ENCODE measurements at regions not wholly inside any gene's neighbourhood (a gene's known extent, or its start where the extent isn't known, plus 50 kb on each side); places are given as distances from the start of the nearest gene placed in this dataset.
A peak's percentile ranks its signal among the peaks of the same experiment; 100 is the strongest.
"Not testable (repeated sequence)": the region's sequence is repeated elsewhere in the genome, so short reads cannot be mapped to it uniquely, and the experiment has no call there.

DNA sequence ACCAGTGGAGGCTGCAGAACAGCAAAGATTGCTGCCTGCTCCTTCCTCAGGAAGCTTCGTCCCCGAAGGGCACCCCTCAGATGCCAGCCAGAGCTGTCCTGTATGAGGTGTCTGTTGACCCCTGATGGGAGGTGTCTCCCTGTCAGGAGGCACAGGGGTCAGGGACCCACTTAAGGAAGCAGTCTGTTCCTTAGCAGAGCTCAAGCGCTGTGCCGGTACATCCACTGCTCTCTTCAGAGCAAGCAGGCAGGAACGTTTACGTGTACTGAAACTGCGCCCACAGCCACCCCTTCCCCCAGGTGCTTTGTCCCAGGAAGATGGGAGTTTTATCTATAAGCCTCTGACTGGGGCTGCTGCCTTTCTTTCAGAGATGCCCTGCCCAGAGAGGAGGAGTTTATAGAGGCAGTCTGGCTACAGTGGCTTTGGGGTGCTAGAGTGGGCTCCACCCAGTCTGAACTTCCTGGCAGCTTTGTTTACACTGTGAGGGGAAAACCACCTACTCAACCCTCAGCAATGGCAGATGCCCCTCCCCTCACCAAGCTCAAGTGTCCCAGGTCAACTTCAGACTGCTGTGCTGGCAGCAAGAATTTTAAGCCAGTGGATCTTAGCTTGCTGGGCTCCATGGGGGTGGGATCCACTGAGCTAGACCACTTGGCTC lies 275.8 kb upstream of the PROX1 start:
- not testable (repeated sequence) for H3K4me1 Mint-ChIP-seq; H3K27me3 Mint-ChIP-seq; ATAC-seq (replicated peaks); H3K4me3 Mint-ChIP-seq; DNase-seq; H3K27ac Mint-ChIP-seq; H3K36me3 Mint-ChIP-seq
- H3K9me3 Mint-ChIP-seq, result peaks cover 10 to 14% of the 10 kb centered on the region in 2 donors

DNA sequence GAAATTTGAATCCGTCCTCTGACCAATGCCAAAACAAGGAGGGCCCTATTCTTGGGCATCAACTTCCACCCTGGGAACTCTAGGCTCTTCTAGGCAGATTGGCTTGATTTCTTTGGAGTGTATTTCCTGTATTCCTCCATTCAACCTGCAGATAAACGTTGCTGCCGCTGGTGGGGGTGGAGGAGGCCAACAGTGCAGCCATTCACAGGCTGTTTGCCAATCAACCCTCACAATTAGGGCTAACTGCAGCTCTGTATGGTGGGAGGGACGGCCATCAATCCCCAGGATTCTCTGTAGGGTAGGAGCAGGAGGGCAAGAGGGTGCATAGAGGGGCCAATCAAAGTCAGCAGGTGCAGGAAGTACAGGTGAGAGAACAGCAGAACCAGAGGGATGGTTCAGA lies 273.1 kb upstream of the PROX1 start:
- ATAC-seq (replicated peaks) (no peak), DNase-seq (no peak)
- Mint-ChIP-seq H3K36me3 (no peaks in the 10 kb centered on the region), H3K9me3 (peaks cover 8 to 10% of the 10 kb centered on the region in 2 donors), H3K27ac (no peak overlapping the region), H3K4me1 (peaks cover 0 to 2% of the 10 kb centered on the region in 2 donors), H3K4me3 (no peak overlapping the region), H3K27me3 (peaks cover 6 to 7% of the 10 kb centered on the region in 2 donors)

DNA sequence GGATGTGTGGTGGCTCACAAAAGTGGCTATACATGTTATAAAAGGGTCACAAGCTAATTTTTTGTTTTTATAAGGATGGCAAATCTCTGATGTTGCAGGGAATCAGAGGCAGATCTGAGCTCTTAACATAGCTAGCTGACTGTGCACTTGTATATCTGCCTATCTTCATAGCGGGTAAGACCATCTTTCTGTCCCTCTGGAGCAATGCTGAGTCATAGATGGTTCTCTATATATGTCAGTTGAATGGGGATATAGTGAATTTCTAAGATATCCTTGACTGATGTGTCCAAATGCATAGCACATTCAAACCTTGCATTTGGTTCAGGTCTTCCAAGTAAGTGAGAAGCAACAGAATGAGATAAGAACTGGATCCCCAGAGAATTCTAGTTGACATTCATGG lies 272.6 kb upstream of the PROX1 start:
- DNase-seq (no peak), ATAC-seq (replicated peaks) (no peak)
- Mint-ChIP-seq H3K36me3 (no peaks in the 10 kb centered on the region), H3K4me3 (no peak overlapping the region), H3K4me1 (peaks cover 0 to 4% of the 10 kb centered on the region in 2 donors), H3K27ac (no peak overlapping the region), H3K9me3 (peaks cover 9 to 12% of the 10 kb centered on the region in 2 donors), H3K27me3 (peaks cover 6 to 7% of the 10 kb centered on the region in 2 donors)

DNA sequence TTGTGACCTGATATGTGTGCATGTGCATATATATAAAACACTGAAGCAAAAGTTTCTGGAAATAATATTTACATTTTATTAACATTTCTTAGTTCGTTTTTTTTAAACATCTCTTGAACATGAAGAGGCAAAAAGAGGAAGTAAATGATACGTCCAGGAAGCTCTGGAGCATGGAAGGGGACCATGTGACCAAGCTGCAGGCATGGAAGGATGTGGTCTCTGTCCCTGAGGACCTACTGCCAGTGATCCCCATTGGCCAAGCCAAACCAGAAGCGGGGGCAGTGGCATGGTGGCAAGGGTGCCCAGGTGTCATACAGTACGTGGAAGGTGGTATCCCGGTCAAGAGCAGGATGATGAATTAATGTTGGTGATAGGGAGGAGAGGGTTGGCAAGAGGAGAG lies 268.3 kb upstream of the PROX1 start:
- Mint-ChIP-seq H3K27ac (no peak overlapping the region), H3K4me1 (peaks cover 0 to 4% of the 10 kb centered on the region in 2 donors), H3K9me3 (peaks cover 9 to 13% of the 10 kb centered on the region in 2 donors), H3K27me3 (peaks cover 0 to 6% of the 10 kb centered on the region in 2 donors), H3K4me3 (no peak overlapping the region), H3K36me3 (no peaks in the 10 kb centered on the region)
- DNase-seq, result no peak
- peak; percentile 49 to 55 for ATAC-seq (replicated peaks)

DNA sequence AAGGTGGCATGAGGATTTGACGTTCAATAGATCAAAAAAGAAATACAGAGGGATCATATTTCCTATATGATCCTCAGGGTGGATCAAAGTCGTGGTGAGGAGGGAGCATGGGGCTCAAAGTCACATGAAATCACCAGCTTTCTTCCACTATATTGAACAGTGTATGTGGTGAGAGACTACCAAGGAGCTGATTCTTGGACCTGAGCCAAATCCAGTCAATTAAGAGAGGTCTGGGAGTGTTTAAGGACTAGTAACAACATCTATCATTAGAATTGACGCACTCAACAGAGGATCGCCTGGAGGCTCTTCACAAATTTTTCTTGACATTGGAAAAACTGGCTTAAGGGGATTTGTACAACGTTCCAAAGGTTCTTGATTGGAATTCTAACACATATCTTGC lies 267.7 kb upstream of the PROX1 start:
- H3K4me3 Mint-ChIP-seq, result no peak overlapping the region
- ATAC-seq (replicated peaks) (no peak), DNase-seq (no peak)
- no peak overlapping the region for H3K27ac Mint-ChIP-seq
- H3K4me1 Mint-ChIP-seq, result peaks cover 0 to 4% of the 10 kb centered on the region in 2 donors
- no peaks in the 10 kb centered on the region for H3K36me3 Mint-ChIP-seq
- H3K27me3 Mint-ChIP-seq, result no peaks in the 10 kb centered on the region
- H3K9me3 Mint-ChIP-seq, result peaks cover 9 to 13% of the 10 kb centered on the region in 2 donors

DNA sequence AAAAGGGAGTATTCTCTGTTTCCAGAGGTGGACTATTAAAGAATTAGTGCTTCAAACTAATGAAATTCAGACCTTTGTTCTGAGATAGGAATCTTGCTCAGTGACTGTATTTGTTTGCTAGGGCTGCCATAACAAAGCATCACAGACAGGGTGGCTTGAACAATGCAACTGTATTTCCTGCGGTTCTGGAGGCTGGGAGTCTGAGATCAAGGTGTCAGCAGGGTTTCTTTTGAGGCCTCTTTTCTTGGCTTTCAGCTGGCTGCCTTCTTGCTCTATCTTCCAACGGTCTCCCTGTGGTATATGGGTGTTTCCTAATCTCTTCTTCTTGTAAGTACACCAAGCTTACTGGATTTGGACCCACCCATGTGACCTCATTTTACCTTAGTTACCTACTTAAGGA lies 264.6 kb upstream of the PROX1 start:
- ATAC-seq (replicated peaks), result no peak
- Mint-ChIP-seq H3K4me3 (no peak overlapping the region), H3K4me1 (peaks cover 0 to 4% of the 10 kb centered on the region in 2 donors), H3K36me3 (no peaks in the 10 kb centered on the region), H3K27ac (no peak overlapping the region), H3K9me3 (peaks cover 12 to 17% of the 10 kb centered on the region in 2 donors), H3K27me3 (no peaks in the 10 kb centered on the region)
- no peak for DNase-seq

DNA sequence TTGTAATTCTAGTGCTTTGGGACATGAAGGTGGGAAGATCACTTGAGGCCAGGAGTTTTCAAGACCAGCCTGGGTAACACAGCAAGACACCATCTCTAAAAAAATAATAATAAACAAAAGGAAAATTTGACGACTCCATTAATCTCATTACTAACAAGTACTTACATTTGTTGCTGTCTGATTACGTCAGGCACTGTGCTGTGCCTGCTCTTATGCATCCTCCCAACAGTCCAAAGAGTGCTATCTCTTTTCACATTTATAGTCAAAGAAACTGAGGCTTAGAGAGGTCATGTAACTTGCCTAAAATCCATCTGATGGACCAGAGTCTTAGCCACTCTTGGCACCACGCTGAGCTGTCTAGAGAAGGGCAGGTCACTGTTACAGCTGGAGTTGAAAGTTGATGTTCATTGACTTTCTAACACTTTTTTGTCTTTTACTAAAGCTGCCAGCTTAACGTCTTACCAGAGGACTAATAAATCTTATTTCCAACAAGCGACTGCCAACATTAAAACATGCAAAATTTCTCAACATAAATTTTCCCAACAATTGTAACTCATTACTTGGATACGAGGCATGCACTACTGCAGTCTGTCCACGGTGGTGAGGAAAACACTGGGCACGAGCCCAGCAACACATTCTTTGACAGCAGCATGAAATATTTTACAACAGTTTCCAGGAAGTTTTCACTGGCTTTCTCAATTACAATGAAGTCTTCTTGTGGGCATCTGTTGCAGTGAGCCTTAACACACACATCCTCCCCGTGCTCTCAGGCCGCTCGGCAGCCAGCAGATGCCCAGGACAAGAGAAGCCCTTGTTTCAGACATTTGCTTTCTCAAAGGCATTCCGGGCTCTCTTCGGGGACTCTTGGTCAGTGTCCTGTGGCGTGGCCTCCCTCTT lies 262.9 kb upstream of the PROX1 start:
- Mint-ChIP-seq H3K27me3 (no peaks in the 10 kb centered on the region), H3K9me3 (peaks cover 8 to 13% of the 10 kb centered on the region in 2 donors), H3K4me3 (no peak overlapping the region), H3K27ac (no peak overlapping the region), H3K4me1 (no peaks in the 10 kb centered on the region), H3K36me3 (no peaks in the 10 kb centered on the region)
- ATAC-seq (replicated peaks) (no peak), DNase-seq (no peak)

DNA sequence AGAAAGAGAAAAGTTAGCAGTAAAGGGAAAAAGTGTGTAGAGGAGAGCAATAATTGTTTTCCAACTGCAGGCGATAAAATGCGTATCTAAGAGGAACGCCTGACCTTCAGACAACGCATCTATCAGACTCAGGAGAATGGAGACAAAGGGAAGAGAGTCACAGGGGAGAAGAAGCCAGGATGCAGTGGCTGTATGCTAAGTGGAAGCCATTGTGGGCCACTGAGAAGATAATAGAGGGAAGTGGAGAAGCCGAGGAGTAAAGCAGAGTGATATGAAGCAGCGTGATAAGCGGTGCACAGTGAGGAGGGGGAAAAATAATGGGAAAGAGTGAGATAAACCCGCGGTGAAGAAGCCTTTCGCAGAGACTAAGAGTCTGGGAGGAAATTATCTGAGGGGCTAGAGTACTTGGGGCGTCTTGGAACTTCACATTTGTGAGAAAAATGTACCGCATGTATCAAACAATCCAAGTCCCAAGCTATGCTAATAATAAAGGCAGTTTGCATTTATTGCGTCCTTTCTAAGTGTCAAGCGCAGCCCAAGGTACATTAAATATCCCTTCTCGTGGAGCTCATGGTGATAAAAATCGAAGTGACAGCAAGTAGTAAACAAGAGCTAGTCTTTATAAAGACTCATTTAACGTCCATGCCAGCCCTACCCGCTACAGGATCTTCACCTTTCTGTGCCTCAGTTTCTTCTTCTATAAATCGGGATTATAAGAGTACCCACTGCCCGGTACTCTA lies 259.8 kb upstream of the PROX1 start:
- Mint-ChIP-seq H3K36me3 (no peaks in the 10 kb centered on the region), H3K27me3 (no peaks in the 10 kb centered on the region), H3K27ac (no peak overlapping the region), H3K4me1 (no peaks in the 10 kb centered on the region), H3K4me3 (no peak overlapping the region), H3K9me3 (peaks cover 9 to 17% of the 10 kb centered on the region in 2 donors)
- no peak for ATAC-seq (replicated peaks)
- DNase-seq, result no peak

DNA sequence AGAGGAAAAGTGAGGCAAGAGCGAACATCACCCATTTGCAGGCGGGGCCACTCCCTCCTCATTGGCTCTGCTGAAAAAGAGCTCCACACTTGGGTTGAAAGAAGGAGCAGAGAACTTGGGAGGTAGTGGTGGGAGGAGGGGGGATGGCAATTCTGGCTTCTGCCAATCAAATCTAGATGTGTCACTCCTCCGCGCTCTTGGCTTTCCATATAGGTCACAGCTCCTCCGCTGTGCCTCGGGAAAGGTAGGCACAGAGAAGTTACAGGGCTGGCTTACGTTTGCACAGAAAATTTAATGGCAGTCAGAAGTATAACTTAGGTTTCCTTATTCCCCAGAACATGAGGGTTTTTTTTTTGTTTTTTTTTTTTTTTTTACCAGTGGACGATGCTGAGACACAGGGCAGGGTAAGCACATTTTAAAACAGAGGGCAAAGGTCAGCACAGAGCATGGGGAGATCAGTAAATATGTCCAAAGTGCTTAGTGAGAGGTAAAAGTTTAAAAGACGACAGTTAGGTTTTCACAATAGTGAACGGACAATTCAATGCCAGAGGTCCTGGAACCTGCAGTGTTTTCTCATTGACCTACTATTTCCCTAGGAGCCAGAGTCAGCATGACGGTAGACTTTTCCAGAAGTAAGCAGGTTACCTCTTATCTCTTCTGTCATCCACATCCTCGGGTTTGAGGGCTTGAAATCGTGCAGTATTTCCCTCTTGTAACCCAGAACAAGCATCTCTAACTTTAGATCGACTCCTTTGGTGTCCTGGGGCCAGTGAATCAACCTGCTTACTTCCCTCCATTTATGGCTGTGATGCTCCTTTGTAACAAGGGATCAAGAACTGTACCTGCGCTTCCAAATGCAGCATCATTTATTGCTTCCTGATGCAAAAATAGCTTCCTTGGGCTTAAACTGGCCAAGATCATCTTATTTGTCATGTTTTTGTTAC lies 258.9 kb upstream of the PROX1 start:
- no peaks in the 10 kb centered on the region for H3K27me3 Mint-ChIP-seq
- no peak overlapping the region for H3K27ac Mint-ChIP-seq
- DNase-seq (no peak), ATAC-seq (replicated peaks) (no peak)
- H3K9me3 Mint-ChIP-seq, result peaks cover 9 to 17% of the 10 kb centered on the region in 2 donors
- no peaks in the 10 kb centered on the region for H3K36me3 Mint-ChIP-seq
- H3K4me1 Mint-ChIP-seq, result no peaks in the 10 kb centered on the region
- H3K4me3 Mint-ChIP-seq, result no peak overlapping the region

DNA sequence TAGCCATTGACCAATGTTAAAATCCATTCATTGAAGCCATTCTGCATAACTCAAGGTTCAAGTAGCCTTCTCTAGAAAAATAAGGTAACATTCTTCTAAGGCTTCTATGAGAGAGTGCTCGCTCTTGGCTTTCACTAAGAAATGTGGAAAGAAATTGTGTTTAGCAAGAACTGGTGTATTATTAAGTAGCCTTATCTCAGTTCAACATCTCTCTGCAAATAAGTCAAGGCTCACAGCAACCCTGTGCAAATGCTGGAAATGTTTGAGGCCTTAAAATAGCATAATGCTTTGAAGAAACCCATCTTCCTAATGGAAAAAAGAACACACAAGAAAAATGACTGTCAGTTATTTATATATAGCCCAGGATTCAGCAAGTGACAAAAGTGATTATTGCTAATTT lies 254.1 kb upstream of the PROX1 start:
- Mint-ChIP-seq H3K27ac (no peak overlapping the region), H3K4me1 (no peaks in the 10 kb centered on the region), H3K27me3 (no peaks in the 10 kb centered on the region), H3K4me3 (no peak overlapping the region), H3K36me3 (no peaks in the 10 kb centered on the region), H3K9me3 (peaks cover 7 to 13% of the 10 kb centered on the region in 2 donors)
- ATAC-seq (replicated peaks) (no peak), DNase-seq (no peak)

DNA sequence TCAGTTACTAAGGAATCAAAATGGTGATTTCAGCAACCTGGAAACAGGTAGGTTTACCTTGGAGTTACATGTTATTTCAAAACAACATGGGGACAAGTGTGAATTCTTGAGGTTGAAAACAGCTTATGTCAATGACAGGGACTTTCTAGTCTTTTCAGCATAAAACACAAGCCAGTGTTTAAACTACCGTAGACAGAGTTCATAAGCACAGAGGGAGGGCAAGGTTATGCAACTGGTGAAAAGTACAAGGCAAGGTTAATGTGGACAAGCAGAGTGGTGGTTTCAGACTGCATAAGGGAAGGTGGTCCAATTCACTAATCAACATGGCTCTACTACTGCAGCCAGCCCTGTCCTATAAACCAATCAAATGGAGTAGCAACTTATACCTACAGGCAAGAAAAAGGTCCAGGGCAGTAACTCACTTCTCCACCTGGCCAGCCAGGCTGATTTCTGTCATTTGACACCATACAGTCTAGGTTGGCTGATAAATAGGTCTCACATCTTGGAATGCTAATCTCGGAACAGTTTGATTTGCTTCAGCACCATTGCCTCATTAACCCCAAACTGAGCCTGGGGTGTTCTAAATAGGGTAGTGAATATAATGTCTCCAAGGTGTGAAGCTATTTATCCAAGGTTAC lies 250.3 kb upstream of the PROX1 start:
- Mint-ChIP-seq H3K4me3 (no peak overlapping the region), H3K27ac (no peak overlapping the region), H3K36me3 (no peaks in the 10 kb centered on the region), H3K9me3 (peaks cover 0 to under 1% of the 10 kb centered on the region in 2 donors), H3K27me3 (no peaks in the 10 kb centered on the region), H3K4me1 (no peaks in the 10 kb centered on the region)
- ATAC-seq (replicated peaks) (no peak), DNase-seq (no peak)

DNA sequence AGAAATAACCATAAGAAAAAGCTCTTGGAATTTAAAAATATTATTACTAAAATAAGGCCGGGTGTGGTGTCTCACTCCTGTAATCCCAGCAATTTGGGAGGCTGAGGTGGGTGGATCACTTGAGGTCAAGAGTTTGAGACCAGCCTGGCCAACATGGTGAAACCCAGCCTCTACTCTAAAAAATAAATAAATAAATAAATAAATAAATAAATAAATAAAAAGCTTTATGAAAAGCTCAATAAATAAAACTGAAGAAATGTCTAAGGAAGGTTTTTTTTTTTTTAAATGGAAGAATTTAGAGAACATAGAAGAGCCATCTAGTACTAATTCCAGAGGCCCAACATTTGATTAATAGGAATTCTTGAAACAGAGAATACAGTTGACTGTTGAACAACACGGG lies 249.1 kb upstream of the PROX1 start:
- Mint-ChIP-seq H3K9me3 (peaks cover 3 to 5% of the 10 kb centered on the region in 2 donors), H3K4me3 (no peak overlapping the region), H3K27ac (no peak overlapping the region), H3K36me3 (no peaks in the 10 kb centered on the region), H3K27me3 (no peaks in the 10 kb centered on the region), H3K4me1 (no peaks in the 10 kb centered on the region)
- DNase-seq (no peak), ATAC-seq (replicated peaks) (no peak)

DNA sequence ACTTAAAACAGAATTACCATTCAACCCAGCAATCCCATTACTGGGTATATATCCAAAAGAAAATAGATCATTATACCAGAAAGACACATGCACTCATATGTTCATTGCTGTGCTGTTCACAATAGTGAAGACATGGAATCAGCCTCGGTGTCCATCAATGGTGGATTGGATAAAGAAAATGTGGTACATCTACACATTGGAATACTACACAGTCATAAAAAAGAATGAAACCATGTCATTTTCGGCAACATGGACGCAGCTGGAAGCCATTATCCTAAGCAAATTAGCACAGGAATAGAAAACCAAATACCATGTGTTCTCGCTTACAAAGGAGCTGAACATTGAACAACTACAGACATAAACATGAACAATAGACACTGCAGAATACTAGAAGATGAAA lies 244.8 kb upstream of the PROX1 start:
- ATAC-seq (replicated peaks), result no peak
- no peaks in the 10 kb centered on the region for H3K36me3 Mint-ChIP-seq
- no peaks in the 10 kb centered on the region for H3K27me3 Mint-ChIP-seq
- H3K4me1 Mint-ChIP-seq, result no peaks in the 10 kb centered on the region
- H3K9me3 Mint-ChIP-seq, result peaks cover 3 to 5% of the 10 kb centered on the region in 2 donors
- no peak overlapping the region for H3K4me3 Mint-ChIP-seq
- H3K27ac Mint-ChIP-seq, result no peak overlapping the region
- DNase-seq, result no peak
